Gastroesophageal sphincter (tissue), 4 donors: ENCODE measurements at regions not wholly inside any gene's neighbourhood (a gene's known extent, or its start where the extent isn't known, plus 50 kb on each side); places are given as distances from the start of the nearest gene placed in this dataset.

ENCODE experiments used
- ATAC-seq: fragments of 150-250 bp; one replicate; pipeline ENCODE4 v1.9.1; 2016; ENCODE audit warnings: mild to moderate bottlenecking, moderate library complexity
- H3K27ac ChIP-seq, 4 donors: fragments of 200-600 bp; sonication (generic) in 3 of 4; 1 replicate in 3 of 4; 2 replicates in 1 of 4; pipeline ENCODE4 v1.5.1; 2016 to 2019
- H3K27me3 ChIP-seq: fragments of 200-600 bp; sonication (generic); one replicate; pipeline ENCODE4 v1.5.1; 2019
- H3K36me3 ChIP-seq, 2 donors: fragments of 200-600 bp; sonication (generic); one replicate each; pipeline ENCODE4 v1.5.1; 2019; ENCODE audit warnings: control low read depth in 1 of 2
- H3K4me1 ChIP-seq, 3 donors: fragments of 200-600 bp; sonication (generic); 1 replicate in 2 of 3; 2 replicates in 1 of 3; pipeline ENCODE4 v1.5.1; 2016 to 2019; ENCODE audit warnings: control low read depth in 2 of 3
- H3K4me3 ChIP-seq, 2 donors: fragments of 200-600 bp; sonication (generic); one replicate each; pipeline ENCODE4 v1.5.1; 2019; ENCODE audit warnings: mild to moderate bottlenecking in 1 of 2, moderate library complexity in 1 of 2
- H3K9me3 ChIP-seq, 3 donors: fragments of 200-600 bp; sonication (generic); one replicate each; pipeline ENCODE4 v1.5.1; 2017 to 2019; ENCODE audit warnings: control low read depth in 2 of 3
- CTCF ChIP-seq, 4 experiments: fragments of 200-600 bp in 2 of 4; fragments of 450-650 bp in 2 of 4; sonication (generic) in 1 of 4; IDR thresholded peaks; one replicate each; pipeline ENCODE4 v1.5.1; 2017 to 2019; ENCODE audit warnings: antibody characterized with exemption in 4 of 4, mild to moderate bottlenecking in 2 of 4, moderate library complexity in 2 of 4
- EP300 ChIP-seq: sonication (generic); formaldehyde crosslinking; IDR thresholded peaks from one replicate; pipeline ENCODE4 v1.6.1; 2017; ENCODE audit warnings: antibody characterized with exemption, mild to moderate bottlenecking
- POLR2A ChIP-seq, 2 donors: fragments of 450-650 bp; IDR thresholded peaks; one replicate each; pipeline ENCODE4 v1.6.1; 2017; ENCODE audit warnings: antibody characterized with exemption in 2 of 2, mild to moderate bottlenecking in 2 of 2, moderate library complexity in 1 of 2
- POLR2AphosphoS5 ChIP-seq: sonication (generic); formaldehyde crosslinking; IDR thresholded peaks from one replicate; pipeline ENCODE4 v1.6.1; 2017; ENCODE audit warnings: antibody characterized with exemption
- whole genome bisulfite sequencing, 2 donors: methylation state at CpG; one replicate each; pipeline ENCODE4 v1.1.5; 2018; ENCODE audit warnings: low coverage in 1 of 2; 5-methylcytosine and 5-hydroxymethylcytosine counted together

- H3K4me3 ChIP-seq, result no peak overlapping the region
Measured at GRCh38 chr14:23793532-23793931, 157.4 kb downstream of the DHRS2 start.

GRCh38 chr14:23800811-23801210, 152.8 kb upstream of the DHRS4 start:
- H3K36me3 ChIP-seq, result no peaks in the 10 kb centered on the region
- H3K4me3 ChIP-seq, result no peak overlapping the region
- 50 to 66% methylated on average over 2 to 3 of the region's 3 CpGs for WGBS, 2 donors
- no peaks in the 10 kb centered on the region for H3K4me1 ChIP-seq
- H3K27ac ChIP-seq, result no peak overlapping the region
- no peak for TF ChIP-seq POLR2A (IDR thresholded peaks at IDR 0.05)
- no peak for TF ChIP-seq POLR2AphosphoS5
- TF ChIP-seq EP300, result no peak
- no peak for TF ChIP-seq CTCF (IDR thresholded peaks at IDR 0.05)
- no peak for ATAC-seq
- peaks cover 0 to 9% (median 0%) of the 10 kb centered on the region in 3 donors for H3K9me3 ChIP-seq
- no peaks in the 10 kb centered on the region for H3K27me3 ChIP-seq

More at GRCh38 chr14:23793532-23793931, 157.4 kb downstream of the DHRS2 start:
- TF ChIP-seq CTCF (IDR thresholded peaks at IDR 0.05) (no peak), POLR2AphosphoS5 (no peak), EP300 (no peak)
- H3K27me3 ChIP-seq, result no peaks in the 10 kb centered on the region
- peaks cover 0 to 5% (median 0%) of the 10 kb centered on the region in 3 donors for H3K9me3 ChIP-seq
- H3K27ac ChIP-seq, result no peak overlapping the region
- no peak for ATAC-seq
- no peaks in the 10 kb centered on the region for H3K36me3 ChIP-seq
- 68 to 93% methylated on average over 2 to 3 of the region's 3 CpGs for WGBS, 2 donors
- H3K4me1 ChIP-seq, result no peaks in the 10 kb centered on the region

GRCh38 chr14:23801766-23802165, 151.8 kb upstream of the DHRS4 start:
- peaks cover 0 to 15% (median 0%) of the 10 kb centered on the region in 3 donors for H3K9me3 ChIP-seq
- WGBS, 2 donors, result 71 to 75% methylated on average over 2 of the region's 2 CpGs
- H3K4me3 ChIP-seq, result no peak overlapping the region
- H3K4me1 ChIP-seq, result no peaks in the 10 kb centered on the region
- TF ChIP-seq POLR2A (IDR thresholded peaks at IDR 0.05), result no peak
- TF ChIP-seq EP300, result no peak
- no peak for TF ChIP-seq CTCF (IDR thresholded peaks at IDR 0.05)
- no peak for TF ChIP-seq POLR2AphosphoS5
- ATAC-seq, result no peak
- no peaks in the 10 kb centered on the region for H3K27me3 ChIP-seq
- H3K36me3 ChIP-seq, result no peaks in the 10 kb centered on the region
- H3K27ac ChIP-seq, result no peak overlapping the region

- Histone ChIP-seq H3K27me3 (no peaks in the 10 kb centered on the region), H3K36me3 (no peaks in the 10 kb centered on the region), H3K4me3 (no peak overlapping the region), H3K9me3 (peaks cover 0 to 15% (median 0%) of the 10 kb centered on the region in 3 donors), H3K27ac (no peak overlapping the region), H3K4me1 (no peaks in the 10 kb centered on the region)
- no peak for ATAC-seq
- 65 to 83% methylated on average over 2 to 3 of the region's 3 CpGs for WGBS, 2 donors
- no peak for TF ChIP-seq EP300
- no peak for TF ChIP-seq CTCF (IDR thresholded peaks at IDR 0.05)
- no peak for TF ChIP-seq POLR2AphosphoS5
- no peak for TF ChIP-seq POLR2A (IDR thresholded peaks at IDR 0.05)
Measured at GRCh38 chr14:23804817-23805216, 148.8 kb upstream of the DHRS4 start.

- Histone ChIP-seq H3K27ac (no peak overlapping the region), H3K9me3 (peaks cover 0 to 15% (median 0%) of the 10 kb centered on the region in 3 donors), H3K4me1 (no peaks in the 10 kb centered on the region), H3K27me3 (no peaks in the 10 kb centered on the region), H3K36me3 (no peaks in the 10 kb centered on the region), H3K4me3 (no peak overlapping the region)
- TF ChIP-seq EP300, result no peak
- no peak for TF ChIP-seq CTCF (IDR thresholded peaks at IDR 0.05)
- no peak for TF ChIP-seq POLR2AphosphoS5
- no peak for TF ChIP-seq POLR2A (IDR thresholded peaks at IDR 0.05)
- ATAC-seq, result no peak
Measured at GRCh38 chr14:23805761-23806160, 147.8 kb upstream of the DHRS4 start.
